Esophagus muscularis mucosa (tissue), 4 donors: ENCODE measurements at regions not wholly inside any gene's neighbourhood (a gene's known extent, or its start where the extent isn't known, plus 50 kb on each side); places are given as distances from the start of the nearest gene placed in this dataset.

Source experiments
- CTCF ChIP-seq, 3 experiments: fragments of 200-600 bp in 2 of 3; fragments of 450-650 bp in 1 of 3; sonication (generic) in 2 of 3; IDR thresholded peaks; one replicate each; pipeline ENCODE4 v1.5.1; 2017 to 2019; ENCODE audit warnings: antibody characterized with exemption in 3 of 3, mild to moderate bottlenecking in 2 of 3, moderate library complexity in 1 of 3
- EP300 ChIP-seq: sonication (generic); formaldehyde crosslinking; IDR thresholded peaks from one replicate; pipeline ENCODE4 v1.6.1; 2017; ENCODE audit warnings: antibody characterized with exemption
- POLR2A ChIP-seq: fragments of 450-650 bp; IDR thresholded peaks from one replicate; pipeline ENCODE4 v1.6.1; 2017; ENCODE audit warnings: antibody characterized with exemption, moderate library complexity, mild to moderate bottlenecking, low read depth
- POLR2AphosphoS5 ChIP-seq, 2 donors: sonication (generic); formaldehyde crosslinking; IDR thresholded peaks; one replicate each; pipeline ENCODE4 v1.6.1; 2017; ENCODE audit warnings: antibody characterized with exemption in 2 of 2

GRCh38 chr15:38961456-38961855 lies 396.8 kb upstream of the RASGRP1 start:
- TF ChIP-seq CTCF (IDR thresholded peaks at IDR 0.05) (no peak), POLR2AphosphoS5 (IDR thresholded peaks at IDR 0.05) (no peak), EP300 (no peak), POLR2A (no peak)
